Uterus (tissue), 2 donors: ENCODE measurements at regions not wholly inside any gene's neighbourhood (a gene's known extent, or its start where the extent isn't known, plus 50 kb on each side); places are given as distances from the start of the nearest gene placed in this dataset.

Source experiments
- CTCF ChIP-seq, 4 experiments: fragments of 200-600 bp in 2 of 4; fragments of 450-650 bp in 2 of 4; sonication (generic) in 2 of 4; IDR thresholded peaks; one replicate each; pipeline ENCODE4 v1.5.1; 2016 to 2019; ENCODE audit warnings: antibody characterized with exemption in 4 of 4, mild to moderate bottlenecking in 2 of 4, moderate library complexity in 1 of 4
- POLR2A ChIP-seq, 2 donors: fragments of 450-650 bp; IDR thresholded peaks; one replicate each; pipeline ENCODE4 v1.6.1; 2016; ENCODE audit warnings: antibody characterized with exemption in 2 of 2, mild to moderate bottlenecking in 1 of 2, moderate library complexity in 1 of 2

DNA sequence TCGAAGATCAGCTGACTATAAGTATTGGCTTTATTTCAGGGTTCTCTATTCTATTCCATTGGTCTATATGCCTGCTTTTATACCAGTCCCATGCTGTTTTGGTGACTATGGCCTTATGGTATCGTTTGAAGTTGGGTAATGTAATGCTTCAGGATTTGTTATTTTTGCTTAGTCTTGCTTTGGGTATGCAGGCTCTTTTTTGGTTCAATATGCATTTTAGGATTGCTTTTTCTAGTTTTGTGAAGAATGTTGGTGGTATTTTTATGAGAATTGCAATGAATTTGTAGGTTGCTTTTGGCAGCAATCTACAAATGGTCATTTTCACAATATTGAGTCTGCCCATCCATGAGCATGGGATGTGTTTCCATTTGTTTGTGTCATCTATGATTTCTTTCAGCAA, 951.9 kb upstream of the SLITRK1 start:
- TF ChIP-seq CTCF (IDR thresholded peaks at IDR 0.05) (no peak), POLR2A (IDR thresholded peaks at IDR 0.05) (no peak)
